Prostate gland (tissue), 2 donors: ENCODE measurements at regions not wholly inside any gene's neighbourhood (a gene's known extent, or its start where the extent isn't known, plus 50 kb on each side); places are given as distances from the start of the nearest gene placed in this dataset.

ENCODE experiments used
- POLR2A ChIP-seq: fragments of 450-650 bp; IDR thresholded peaks from one replicate; pipeline ENCODE4 v1.6.1; 2016; ENCODE audit warnings: antibody characterized with exemption, mild to moderate bottlenecking
- POLR2AphosphoS5 ChIP-seq: sonication (generic); formaldehyde crosslinking; IDR thresholded peaks from one replicate; pipeline ENCODE4 v1.6.1; 2017; ENCODE audit warnings: antibody characterized with exemption
- TF ChIP-seq, protein P1 (sequence below), 4 experiments: fragments of 200-600 bp in 2 of 4; fragments of 450-650 bp in 2 of 4; sonication (generic) in 2 of 4; IDR thresholded peaks; 1 replicate in 3 of 4; 2 replicates in 1 of 4; pipeline ENCODE4 v1.5.1; 2016 to 2019; ENCODE audit warnings: antibody characterized with exemption in 4 of 4, mild to moderate bottlenecking in 2 of 4, moderate library complexity in 2 of 4

DNA sequence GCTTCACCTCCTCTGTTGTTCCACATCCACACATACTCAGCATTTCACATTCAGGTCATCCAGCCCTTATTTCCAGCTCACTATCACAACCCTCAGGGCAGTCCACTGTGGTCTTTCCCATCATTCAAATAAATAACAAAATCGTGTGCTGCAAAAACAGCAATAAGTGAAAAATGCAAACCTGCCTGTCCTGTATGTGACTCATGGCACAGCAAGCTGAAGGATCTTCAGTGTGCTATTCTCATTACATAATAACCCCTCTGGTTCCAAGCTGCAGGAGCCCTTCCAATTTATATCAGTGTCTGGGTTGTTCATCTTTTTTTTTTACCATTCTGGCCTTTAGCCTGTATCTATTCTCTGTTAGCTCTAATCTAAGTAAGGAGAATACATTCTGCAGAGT is 185.3 kb upstream of the UBE2E2 start:
- TF ChIP-seq, protein P1, sequence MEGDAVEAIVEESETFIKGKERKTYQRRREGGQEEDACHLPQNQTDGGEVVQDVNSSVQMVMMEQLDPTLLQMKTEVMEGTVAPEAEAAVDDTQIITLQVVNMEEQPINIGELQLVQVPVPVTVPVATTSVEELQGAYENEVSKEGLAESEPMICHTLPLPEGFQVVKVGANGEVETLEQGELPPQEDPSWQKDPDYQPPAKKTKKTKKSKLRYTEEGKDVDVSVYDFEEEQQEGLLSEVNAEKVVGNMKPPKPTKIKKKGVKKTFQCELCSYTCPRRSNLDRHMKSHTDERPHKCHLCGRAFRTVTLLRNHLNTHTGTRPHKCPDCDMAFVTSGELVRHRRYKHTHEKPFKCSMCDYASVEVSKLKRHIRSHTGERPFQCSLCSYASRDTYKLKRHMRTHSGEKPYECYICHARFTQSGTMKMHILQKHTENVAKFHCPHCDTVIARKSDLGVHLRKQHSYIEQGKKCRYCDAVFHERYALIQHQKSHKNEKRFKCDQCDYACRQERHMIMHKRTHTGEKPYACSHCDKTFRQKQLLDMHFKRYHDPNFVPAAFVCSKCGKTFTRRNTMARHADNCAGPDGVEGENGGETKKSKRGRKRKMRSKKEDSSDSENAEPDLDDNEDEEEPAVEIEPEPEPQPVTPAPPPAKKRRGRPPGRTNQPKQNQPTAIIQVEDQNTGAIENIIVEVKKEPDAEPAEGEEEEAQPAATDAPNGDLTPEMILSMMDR (IDR thresholded peaks at IDR 0.05), result no peak
- TF ChIP-seq POLR2A, result no peak
- TF ChIP-seq POLR2AphosphoS5, result no peak
